ENCODE measurements at regions not wholly inside any gene's neighbourhood (a gene's known extent, or its start where the extent isn't known, plus 50 kb on each side); places are given as distances from the start of the nearest gene placed in this dataset.

- Histone ChIP-seq H3K9me3 (ENCODE audit: control insufficient read depth, insufficient read depth, low read length) (no peaks in the 10 kb centered on the region), H3K4me2 (ENCODE audit: low read depth, low read length) (no peak overlapping the region), H3K9ac (ENCODE audit: low read depth, low read length) (no peak overlapping the region), H4K8ac (ENCODE audit: low read depth in 2 of 2, low read length in 2 of 2) (no peak overlapping the region), H3K4ac (ENCODE audit: low read depth, low read length) (no peak overlapping the region), H2BK5ac (ENCODE audit: low read depth, low read length, poor library complexity, severe bottlenecking) (no peak overlapping the region), H4K5ac (ENCODE audit: low read depth, low read length) (no peak overlapping the region), H2AK5ac (ENCODE audit: low read depth, low read length) (no peak overlapping the region), H3K9me1 (ENCODE audit: insufficient read depth, low read length) (no peaks in the 10 kb centered on the region), H2AK9ac (replicated peaks; ENCODE audit: low read depth, low read length, poor library complexity) (no peak overlapping the region), H4K91ac (ENCODE audit: insufficient read depth, low read depth, low read length) (no peak overlapping the region), H3K23ac (ENCODE audit: low read depth, low read length) (no peak overlapping the region), H2BK15ac (ENCODE audit: low read depth, low read length) (no peak overlapping the region), H2BK20ac (ENCODE audit: low read depth, low read length) (no peak overlapping the region), H3K27ac (ENCODE audit: insufficient read depth, low read length) (no peak overlapping the region), H3K18ac (ENCODE audit: low read depth, low read length) (no peak overlapping the region), H2AFZ (replicated peaks; ENCODE audit: low read length, poor library complexity) (no peak overlapping the region), H3K36me3 (ENCODE audit: control insufficient read depth, insufficient read depth, low read length) (no peaks in the 10 kb centered on the region), H3K14ac (replicated peaks; ENCODE audit: low read depth, low read length) (no peak overlapping the region), H3K4me1 (ENCODE audit: control insufficient read depth, insufficient read depth, low read length) (no peaks in the 10 kb centered on the region), H3K79me1 (ENCODE audit: low read depth in 1 of 2, low read length in 2 of 2) (no peaks in the 10 kb centered on the region), H3K4me3 (ENCODE audit: insufficient read depth, low read depth, low read length) (no peak overlapping the region), H4K20me1 (ENCODE audit: insufficient read depth, low read length) (no peaks in the 10 kb centered on the region), H3K56ac (ENCODE audit: extremely low read depth, insufficient read depth, low read length) (no peak overlapping the region), H3K27me3 (ENCODE audit: control insufficient read depth, insufficient read depth, low read length) (peaks cover 3% of the 10 kb centered on the region), H2BK120ac (ENCODE audit: low read depth, low read length) (no peak overlapping the region)
- POLR2A ChIA-PET (ENCODE audit: unreplicated experiment) = no interaction called here
- no peak for ATAC-seq (ENCODE audit: low read depth)
- in situ Hi-C loops (cut with MboI; ENCODE audit: low sequenced_read_pairs) (no loop called here), dilution Hi-C loops (cut with HindIII; ENCODE audit: low sequenced_read_pairs, unreplicated experiment) (no loop called here), intact Hi-C loops (cut with micrococcal nuclease) (no loop called here)
- CTCF ChIA-PET = no interaction called here
- no TSS peak for BruUV-seq (replicated peaks)
- WGBS, 2 experiments (ENCODE audit: extremely low coverage in 2 of 2, insufficient read length in 1 of 2) = no CpG with 5 or more reads among the region's 6 CpGs
- no peak for TF ChIP-seq RCOR1 (IDR thresholded peaks at IDR 0.05; ENCODE audit: insufficient replicate concordance, low read length)
- no peak for TF ChIP-seq CEBPB (IDR thresholded peaks at IDR 0.05; ENCODE audit: low read depth, low read length)
- no peak for TF ChIP-seq RAD21 (IDR thresholded peaks at IDR 0.05; ENCODE audit: low read length)
- no peak for TF ChIP-seq MAZ (IDR thresholded peaks at IDR 0.05; ENCODE audit: borderline replicate concordance, low read depth, low read length)
- TF ChIP-seq NFE2L2 (IDR thresholded peaks at IDR 0.05; ENCODE audit: low read depth, low read length) = no peak
- no peak for TF ChIP-seq CHD1 (IDR thresholded peaks at IDR 0.05; ENCODE audit: low read depth, low read length)
- TF ChIP-seq RFX5 (IDR thresholded peaks at IDR 0.05; ENCODE audit: low read depth, low read length) = no peak
- TF ChIP-seq FOS (IDR thresholded peaks at IDR 0.05; ENCODE audit: low read depth, low read length) = no peak
- TF ChIP-seq MAFK (IDR thresholded peaks at IDR 0.05; ENCODE audit: low read depth, low read length) = no peak
- TF ChIP-seq, protein P1, sequence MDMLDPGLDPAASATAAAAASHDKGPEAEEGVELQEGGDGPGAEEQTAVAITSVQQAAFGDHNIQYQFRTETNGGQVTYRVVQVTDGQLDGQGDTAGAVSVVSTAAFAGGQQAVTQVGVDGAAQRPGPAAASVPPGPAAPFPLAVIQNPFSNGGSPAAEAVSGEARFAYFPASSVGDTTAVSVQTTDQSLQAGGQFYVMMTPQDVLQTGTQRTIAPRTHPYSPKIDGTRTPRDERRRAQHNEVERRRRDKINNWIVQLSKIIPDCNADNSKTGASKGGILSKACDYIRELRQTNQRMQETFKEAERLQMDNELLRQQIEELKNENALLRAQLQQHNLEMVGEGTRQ (IDR thresholded peaks at IDR 0.05; ENCODE audit: low read depth, low read length) = no peak
- TF ChIP-seq SMC3 (IDR thresholded peaks at IDR 0.05; ENCODE audit: low read depth, low read length) = no peak
- TF ChIP-seq POLR2A (IDR thresholded peaks at IDR 0.05; ENCODE audit: low read depth, low read length) = no peak
- TF ChIP-seq ELK1 (IDR thresholded peaks at IDR 0.05; ENCODE audit: borderline replicate concordance, low read depth, low read length) = no peak
- TF ChIP-seq MXI1 (IDR thresholded peaks at IDR 0.05; ENCODE audit: borderline replicate concordance, low read depth, low read length) = no peak
- no peak for TF ChIP-seq BHLHE40 (IDR thresholded peaks at IDR 0.05; ENCODE audit: low read depth, low read length)
- no peak for TF ChIP-seq CTCF (conservative IDR thresholded peaks at IDR 0.05; ENCODE audit: low read depth, low read length)
- DNase-seq = no peak
Observed at GRCh38 chr1:219805191-219805590, 123.2 kb downstream of the SLC30A10 start.
